CD14-positive monocyte (primary cell): ENCODE measurements at regions not wholly inside any gene's neighbourhood (a gene's known extent, or its start where the extent isn't known, plus 50 kb on each side); places are given as distances from the start of the nearest gene placed in this dataset.

ENCODE experiments used
- DNase-seq, 3 donors: peaks; one replicate each; pipeline ENCODE4 v3.0.0-alpha.2; 2011 to 2022
- H2AFZ ChIP-seq: 2 replicates; pipeline ENCODE4 v1.6.0; 2012; ENCODE audit warnings: mild to moderate bottlenecking, low read depth, low read length, inconsistent platforms; ENCODE audit not compliant: insufficient read depth, poor library complexity, severe bottlenecking
- H3K27ac ChIP-seq, 2 donors: 1 replicate in 1 of 2; 2 replicates in 1 of 2; pipeline ENCODE4 v1.5.1; 2012 to 2013; ENCODE audit warnings: low read length in 2 of 2, control low read depth in 1 of 2, inconsistent platforms in 1 of 2, low read depth in 1 of 2, mild to moderate bottlenecking in 1 of 2
- H3K27me3 ChIP-seq, 2 donors: one replicate each; pipeline versions ENCODE4 v1.6.0 to v1.6.1; 2011 to 2013; ENCODE audit warnings: low read length in 2 of 2; ENCODE audit not compliant: control insufficient read depth in 2 of 2, insufficient read depth in 2 of 2
- H3K36me3 ChIP-seq, 2 donors: replicated peaks in 1 of 2; 1 replicate in 1 of 2; 2 replicates in 1 of 2; pipeline versions ENCODE4 v1.5.1 to v1.6.1; 2012 to 2013; ENCODE audit warnings: low read length in 2 of 2, control low read depth in 1 of 2, inconsistent platforms in 1 of 2, mild to moderate bottlenecking in 1 of 2; ENCODE audit not compliant: insufficient read depth in 2 of 2, control insufficient read depth in 1 of 2
- H3K4me1 ChIP-seq, 2 donors: 1 replicate in 1 of 2; 2 replicates in 1 of 2; pipeline versions ENCODE4 v1.5.1 to v1.6.1; 2012 to 2013; ENCODE audit warnings: low read length in 2 of 2, control low read depth in 1 of 2, inconsistent platforms in 1 of 2, mild to moderate bottlenecking in 1 of 2, moderate library complexity in 1 of 2; ENCODE audit not compliant: insufficient read depth in 2 of 2, control insufficient read depth in 1 of 2
- H3K4me2 ChIP-seq: replicated peaks from 2 replicates; pipeline ENCODE3; 2012; ENCODE audit warnings: low read length, moderate library complexity, mild to moderate bottlenecking; ENCODE audit not compliant: poor library complexity, severe bottlenecking; ENCODE audit errors: extremely low read depth
- H3K4me3 ChIP-seq, 3 experiments: fragments of 200-600 bp in 1 of 3; sonication (generic) in 1 of 3; replicated peaks in 1 of 3; 1 replicate in 2 of 3; 2 replicates in 1 of 3; pipeline ENCODE4 v1.5.1; 2011 to 2013; ENCODE audit warnings: low read length in 3 of 3, mild to moderate bottlenecking in 3 of 3, control low read depth in 2 of 3, low read depth in 2 of 3, inconsistent platforms in 1 of 3, moderate library complexity in 1 of 3
- H3K79me2 ChIP-seq: 2 replicates; pipeline ENCODE4 v1.6.0; 2012; ENCODE audit warnings: mild to moderate bottlenecking, control low read depth, inconsistent platforms, low read length, moderate library complexity; ENCODE audit not compliant: insufficient read depth
- H3K9ac ChIP-seq: 2 replicates; pipeline ENCODE4 v1.6.0; 2017; ENCODE audit warnings: low read length, mild to moderate bottlenecking; ENCODE audit not compliant: insufficient read depth, poor library complexity, severe bottlenecking
- H3K9me3 ChIP-seq, 2 donors: replicated peaks in 1 of 2; 1 replicate in 1 of 2; 2 replicates in 1 of 2; pipeline versions ENCODE4 v1.5.1 to v1.6.1; 2012 to 2013; ENCODE audit warnings: low read length in 2 of 2, control low read depth in 1 of 2; ENCODE audit not compliant: control insufficient read depth in 1 of 2, insufficient read depth in 1 of 2
- H4K20me1 ChIP-seq: 2 replicates; pipeline ENCODE4 v1.6.0; 2012; ENCODE audit warnings: mild to moderate bottlenecking, low read length, control low read depth, moderate library complexity; ENCODE audit not compliant: insufficient read depth
- H3K27ac Mint-ChIP-seq, 7 donors: one replicate each; pipeline ENCODE4 v1.8.0; 2020; ENCODE audit warnings: mild to moderate bottlenecking in 7 of 7, mixed read lengths in 7 of 7, moderate library complexity in 6 of 7, inconsistent platforms in 2 of 7
- H3K27me3 Mint-ChIP-seq, 3 donors: one replicate each; pipeline ENCODE4 v1.8.0; 2021 to 2022; ENCODE audit warnings: low read depth in 3 of 3, mild to moderate bottlenecking in 3 of 3, mixed read lengths in 3 of 3, moderate library complexity in 3 of 3, inconsistent platforms in 1 of 3
- H3K36me3 Mint-ChIP-seq, 2 donors: one replicate each; pipeline ENCODE4 v1.8.0; 2020; ENCODE audit warnings: mixed read lengths in 2 of 2, inconsistent platforms in 1 of 2, mild to moderate bottlenecking in 1 of 2
- H3K4me1 Mint-ChIP-seq: one replicate; pipeline ENCODE4 v1.8.0; 2020; ENCODE audit warnings: mild to moderate bottlenecking, mixed read lengths
- H3K4me3 Mint-ChIP-seq, 2 donors: one replicate each; pipeline ENCODE4 v1.8.0; 2020; ENCODE audit warnings: mild to moderate bottlenecking in 2 of 2, mixed read lengths in 2 of 2, moderate library complexity in 1 of 2
- H3K9me3 Mint-ChIP-seq, 7 donors: one replicate each; pipeline ENCODE4 v1.8.0; 2020 to 2022; ENCODE audit warnings: mixed read lengths in 7 of 7, mild to moderate bottlenecking in 6 of 7, moderate library complexity in 6 of 7, inconsistent platforms in 2 of 7
- WGBS: methylation state at CpG from one replicate; pipeline ENCODE4 v1.1.5; 2013; ENCODE audit warnings: missing lambda C conversion rate; ENCODE audit not compliant: insufficient coverage; 5-methylcytosine and 5-hydroxymethylcytosine counted together
- intact Hi-C, 2 donors: fragments of 100-400 bp; cut with micrococcal nuclease; formaldehyde crosslinking; loops; one replicate each; pipeline versions ENCODE4 v1.15.0 to v1.15.1; 2023
- TF ChIP-seq, protein P1 (sequence below): fragments of 200-600 bp; IDR thresholded peaks from one replicate; pipeline ENCODE4 v1.8.0; 2022; ENCODE audit warnings: antibody characterized with exemption, mild to moderate bottlenecking

DNA sequence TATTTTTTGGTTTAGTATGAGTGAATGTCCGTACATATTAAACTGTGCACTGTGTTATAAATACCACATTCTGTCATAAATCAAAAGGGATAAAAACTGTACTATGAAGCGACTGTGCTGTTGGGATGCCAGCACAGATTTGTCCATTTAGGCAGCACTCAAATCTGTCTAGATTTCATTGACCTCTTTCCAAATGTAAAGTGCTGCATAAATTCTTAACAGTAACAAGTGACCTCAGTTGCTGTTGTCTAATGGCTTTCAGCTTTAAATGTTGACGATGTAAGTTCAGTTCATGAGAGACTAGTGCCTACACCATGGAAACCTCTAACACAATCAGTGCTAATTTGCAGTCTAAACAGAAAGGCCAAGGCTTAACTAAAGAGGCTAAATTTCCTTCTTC is 531.4 kb upstream of the LMO3 start:
- H4K20me1 ChIP-seq, result no peaks in the 10 kb centered on the region
- no peaks in the 10 kb centered on the region for H3K4me1 ChIP-seq
- TF ChIP-seq, protein P1, sequence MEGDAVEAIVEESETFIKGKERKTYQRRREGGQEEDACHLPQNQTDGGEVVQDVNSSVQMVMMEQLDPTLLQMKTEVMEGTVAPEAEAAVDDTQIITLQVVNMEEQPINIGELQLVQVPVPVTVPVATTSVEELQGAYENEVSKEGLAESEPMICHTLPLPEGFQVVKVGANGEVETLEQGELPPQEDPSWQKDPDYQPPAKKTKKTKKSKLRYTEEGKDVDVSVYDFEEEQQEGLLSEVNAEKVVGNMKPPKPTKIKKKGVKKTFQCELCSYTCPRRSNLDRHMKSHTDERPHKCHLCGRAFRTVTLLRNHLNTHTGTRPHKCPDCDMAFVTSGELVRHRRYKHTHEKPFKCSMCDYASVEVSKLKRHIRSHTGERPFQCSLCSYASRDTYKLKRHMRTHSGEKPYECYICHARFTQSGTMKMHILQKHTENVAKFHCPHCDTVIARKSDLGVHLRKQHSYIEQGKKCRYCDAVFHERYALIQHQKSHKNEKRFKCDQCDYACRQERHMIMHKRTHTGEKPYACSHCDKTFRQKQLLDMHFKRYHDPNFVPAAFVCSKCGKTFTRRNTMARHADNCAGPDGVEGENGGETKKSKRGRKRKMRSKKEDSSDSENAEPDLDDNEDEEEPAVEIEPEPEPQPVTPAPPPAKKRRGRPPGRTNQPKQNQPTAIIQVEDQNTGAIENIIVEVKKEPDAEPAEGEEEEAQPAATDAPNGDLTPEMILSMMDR, result no peak
- no peaks in the 10 kb centered on the region for H3K79me2 ChIP-seq
- intact Hi-C loops, result no loop called here
- no peaks in the 10 kb centered on the region for H3K4me1 Mint-ChIP-seq
- H3K27ac Mint-ChIP-seq, result no peak overlapping the region
- H3K4me2 ChIP-seq, result no peak overlapping the region
- H3K36me3 ChIP-seq, result no peaks in the 10 kb centered on the region
- H2AFZ ChIP-seq, result no peak overlapping the region
- no peak overlapping the region for H3K4me3 Mint-ChIP-seq
- H3K4me3 ChIP-seq, result no peak overlapping the region
- 100% methylated on average over 1 of the region's 3 CpGs for WGBS
- peaks cover 0 to 7% (median 2%) of the 10 kb centered on the region in 7 donors for H3K9me3 Mint-ChIP-seq
- no peaks in the 10 kb centered on the region for H3K27me3 ChIP-seq
- no peak overlapping the region for H3K9ac ChIP-seq
- no peaks in the 10 kb centered on the region for H3K9me3 ChIP-seq
- no peak overlapping the region for H3K27ac ChIP-seq
- DNase-seq, result no peak
- no peaks in the 10 kb centered on the region for H3K36me3 Mint-ChIP-seq
- H3K27me3 Mint-ChIP-seq, result no peaks in the 10 kb centered on the region

DNA sequence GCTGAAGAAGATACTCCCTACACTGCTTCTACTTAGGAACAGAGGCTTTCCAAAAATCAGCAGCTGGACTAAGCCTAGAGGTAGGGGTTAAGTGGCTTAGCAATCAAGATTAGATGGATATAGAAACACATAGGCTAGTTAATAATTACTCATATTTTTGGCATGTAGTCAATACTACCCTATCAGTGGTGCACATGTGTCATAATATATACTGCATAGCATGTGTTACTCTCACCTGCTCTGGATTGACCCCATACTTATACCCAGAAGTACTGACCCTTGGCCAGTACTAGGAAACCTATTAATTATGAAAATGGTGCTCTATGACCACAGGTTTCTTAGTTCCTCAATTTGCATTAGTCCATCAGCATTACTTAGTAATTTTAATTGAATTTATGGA is 528.4 kb upstream of the LMO3 start:
- H4K20me1 ChIP-seq, result no peaks in the 10 kb centered on the region
- H2AFZ ChIP-seq, result no peak overlapping the region
- Mint-ChIP-seq H3K36me3 (no peaks in the 10 kb centered on the region), H3K4me1 (no peaks in the 10 kb centered on the region), H3K4me3 (no peak overlapping the region), H3K27me3 (no peaks in the 10 kb centered on the region), H3K9me3 (peaks cover 0 to 3% (median 0%) of the 10 kb centered on the region in 7 donors), H3K27ac (no peak overlapping the region)
- intact Hi-C loops, result no loop called here
- no peaks in the 10 kb centered on the region for H3K9me3 ChIP-seq
- H3K4me1 ChIP-seq, result no peaks in the 10 kb centered on the region
- H3K79me2 ChIP-seq, result no peaks in the 10 kb centered on the region
- H3K36me3 ChIP-seq, result no peaks in the 10 kb centered on the region
- TF ChIP-seq, protein P1, result no peak
- H3K9ac ChIP-seq, result no peak overlapping the region
- no peaks in the 10 kb centered on the region for H3K27me3 ChIP-seq
- no peak overlapping the region for H3K4me3 ChIP-seq
- H3K27ac ChIP-seq, result no peak overlapping the region
- no peak overlapping the region for H3K4me2 ChIP-seq
- no peak for DNase-seq
